NCI-H748 (cell line): ENCODE measurements at regions not wholly inside any gene's neighbourhood (a gene's known extent, or its start where the extent isn't known, plus 50 kb on each side); places are given as distances from the start of the nearest gene placed in this dataset.

ENCODE experiments used
- DNase-seq: peaks from one replicate; lab custom pipeline; 2025; ENCODE audit not compliant: unreplicated experiment; lab: John Stamatoyannopoulos, UW

DNA sequence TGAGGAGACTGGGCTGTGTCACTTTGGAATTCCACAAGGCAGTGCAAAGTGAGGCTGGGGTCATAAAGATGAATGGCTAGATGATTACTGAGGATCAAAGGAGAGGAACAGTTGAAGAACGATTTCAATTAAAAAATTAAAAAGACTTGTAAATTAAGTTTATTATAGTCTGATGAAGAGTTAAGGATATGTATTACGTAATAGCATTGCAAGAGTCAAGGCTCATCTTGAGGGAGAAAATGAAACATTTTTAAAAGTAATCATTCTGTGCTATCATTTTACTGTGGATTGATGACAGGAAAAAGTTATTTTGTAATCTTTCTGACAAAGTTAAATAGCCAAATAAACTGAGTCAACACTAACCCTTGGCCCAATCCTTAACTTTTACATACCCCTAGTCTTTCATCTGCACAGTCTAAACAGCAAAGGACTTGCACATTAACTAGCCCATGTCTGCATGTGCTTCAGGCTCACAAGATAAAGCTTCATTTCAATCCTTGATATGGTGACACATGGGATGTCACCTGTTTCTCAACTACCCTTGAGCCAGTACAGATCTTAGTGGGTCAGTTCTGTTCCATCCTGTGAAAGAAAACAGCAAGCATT is 465.5 kb upstream of the CTSO start:
- DNase-seq, result no peak

DNA sequence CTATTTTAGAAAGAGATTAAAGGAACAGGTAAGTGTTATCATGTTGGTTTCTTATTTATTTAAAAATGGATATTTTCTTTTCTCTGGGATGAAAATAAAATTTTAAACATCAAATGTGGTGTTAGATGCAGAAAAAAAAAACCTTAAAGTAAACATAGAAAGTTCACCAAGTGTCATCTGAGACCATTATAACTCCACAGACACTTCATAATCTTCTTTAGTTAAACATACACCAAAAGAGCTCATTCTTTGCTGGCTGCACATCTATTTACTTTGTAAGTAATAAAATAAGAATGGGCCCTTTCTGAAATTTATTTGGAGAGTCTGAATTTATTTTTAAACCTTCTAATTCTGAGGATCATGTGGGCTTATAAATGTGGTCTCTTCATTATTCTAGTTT is 460.7 kb upstream of the CTSO start:
- DNase-seq, result no peak

DNA sequence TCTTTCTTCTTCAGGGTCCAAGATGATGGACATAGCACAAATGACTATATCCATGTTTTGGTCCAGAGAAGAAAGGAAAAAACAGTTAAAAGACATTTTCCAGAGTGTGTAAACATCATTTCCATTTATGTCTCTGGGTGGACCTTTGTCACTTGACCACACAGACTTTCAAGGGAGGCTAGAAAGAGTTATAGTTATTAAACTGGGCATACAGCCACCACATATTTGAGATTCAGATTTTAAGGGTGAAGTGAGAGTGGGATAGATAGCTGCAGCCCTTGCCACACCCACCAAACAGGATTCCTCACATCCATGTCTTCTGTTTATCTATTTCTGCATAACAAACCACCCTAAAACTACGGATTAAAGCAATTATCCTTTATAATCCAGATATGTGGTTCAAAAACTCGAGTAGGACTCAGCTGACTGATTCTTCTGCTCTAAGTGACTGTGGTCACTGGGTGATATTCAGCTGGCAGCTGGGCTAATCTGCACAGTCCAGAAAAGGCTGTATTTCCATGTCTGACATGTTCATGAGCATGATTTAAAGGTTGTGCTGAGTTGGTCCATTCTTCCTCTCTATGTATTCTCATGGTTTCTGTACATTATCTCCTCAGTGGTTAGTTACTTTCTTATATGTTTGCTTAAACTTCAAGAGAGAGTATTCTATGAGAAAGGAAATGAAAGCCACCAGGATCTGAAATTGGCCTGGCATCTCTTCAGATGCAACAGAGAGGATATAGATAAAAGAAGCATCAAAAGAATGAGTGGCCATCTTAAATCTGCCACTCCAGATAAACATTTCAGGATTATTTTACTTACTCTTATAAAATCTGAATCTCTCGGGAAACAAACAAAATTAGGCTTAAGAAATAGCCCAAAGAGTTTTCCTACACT is 459.8 kb upstream of the CTSO start:
- DNase-seq, result no peak

DNA sequence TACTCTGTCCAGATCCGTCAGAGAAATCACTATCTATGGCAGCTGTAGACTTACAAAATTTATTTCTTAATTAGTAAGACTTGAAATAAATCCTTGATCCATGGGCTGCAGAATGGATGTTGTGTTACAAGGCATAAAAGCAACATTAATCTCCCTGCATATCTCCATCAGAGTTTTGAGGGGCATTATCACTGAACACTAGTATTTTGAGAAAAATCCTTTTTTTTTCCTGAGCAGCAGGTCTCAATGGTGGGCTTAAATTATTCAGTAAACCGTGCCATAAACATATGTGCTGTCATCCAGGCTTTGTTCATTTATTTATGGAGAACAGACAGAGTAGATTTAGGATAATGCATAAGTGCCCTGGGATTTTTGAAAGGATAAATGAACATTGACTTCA is 457.9 kb upstream of the CTSO start:
- DNase-seq, result no peak

DNA sequence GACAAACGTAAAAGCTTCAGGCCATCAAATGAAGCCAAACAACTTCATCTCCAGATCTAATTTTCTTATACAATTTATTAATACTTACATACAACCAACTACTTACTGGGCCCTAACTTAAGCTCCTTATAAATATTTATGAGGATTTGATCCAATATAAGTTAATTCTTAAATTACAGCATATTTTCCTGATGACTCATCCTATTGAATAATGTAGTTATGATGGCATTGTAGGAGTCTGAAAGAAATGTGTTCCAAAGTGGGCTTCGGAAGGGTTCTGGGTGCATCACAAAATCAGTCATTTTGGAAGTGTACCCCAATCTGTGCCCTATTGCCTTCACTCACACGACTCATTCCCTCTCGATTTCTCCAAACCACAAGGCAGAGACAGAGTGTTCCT is 455.1 kb upstream of the CTSO start:
- no peak for DNase-seq

DNA sequence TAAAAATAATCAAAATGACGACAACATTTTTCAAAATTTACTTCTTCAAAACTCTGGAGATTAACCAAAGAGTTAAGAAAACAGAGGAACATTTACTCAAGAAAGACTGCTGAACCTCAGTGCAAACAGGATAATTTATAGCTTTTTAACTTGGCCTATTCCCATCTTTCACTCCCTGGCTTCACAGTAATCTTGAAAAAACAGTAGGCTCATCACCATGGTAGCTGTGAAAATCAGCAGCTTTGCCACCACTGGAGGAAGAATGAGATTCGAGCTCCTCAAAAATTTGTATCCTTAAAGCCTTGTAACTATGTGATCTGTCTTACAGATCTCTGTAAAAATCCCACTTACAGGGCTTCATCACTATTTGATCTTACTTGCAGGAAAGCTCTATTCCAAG is 447.7 kb upstream of the CTSO start:
- no peak for DNase-seq

DNA sequence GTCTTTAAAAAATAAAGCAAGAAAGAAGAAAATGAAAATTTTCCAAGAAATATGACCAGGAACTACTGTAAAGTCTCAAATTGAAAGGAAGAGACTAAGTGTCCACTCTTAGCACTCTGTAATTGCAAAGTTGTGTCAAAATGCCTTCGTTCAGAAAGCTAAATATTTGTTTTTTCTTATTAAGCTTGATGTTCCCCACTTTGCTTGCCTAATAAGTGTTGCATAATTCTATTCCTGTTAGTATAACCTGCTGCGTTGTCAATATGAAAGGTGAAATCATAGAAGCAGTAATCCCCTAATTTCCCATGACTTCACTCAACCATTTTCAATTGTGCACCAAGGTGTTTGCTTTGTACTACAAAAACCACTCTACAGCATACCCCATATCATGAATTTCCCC is 442.9 kb upstream of the CTSO start:
- no peak for DNase-seq

DNA sequence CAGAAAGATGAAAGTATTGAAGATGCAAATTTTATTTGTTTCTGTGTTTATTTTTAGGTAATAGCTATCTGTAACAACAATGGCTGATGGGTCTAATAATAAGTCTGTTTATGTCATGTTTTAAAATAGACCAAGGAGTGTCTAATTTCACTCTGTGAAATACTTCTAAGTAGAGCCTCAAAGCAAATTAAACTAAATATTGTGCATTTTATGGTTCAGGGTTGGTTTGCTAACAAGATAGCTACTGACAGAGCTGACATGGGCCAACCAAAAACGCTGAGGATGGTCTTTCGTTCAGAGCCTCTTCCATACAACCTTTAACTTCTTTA is 437.6 kb upstream of the CTSO start:
- no peak for DNase-seq

DNA sequence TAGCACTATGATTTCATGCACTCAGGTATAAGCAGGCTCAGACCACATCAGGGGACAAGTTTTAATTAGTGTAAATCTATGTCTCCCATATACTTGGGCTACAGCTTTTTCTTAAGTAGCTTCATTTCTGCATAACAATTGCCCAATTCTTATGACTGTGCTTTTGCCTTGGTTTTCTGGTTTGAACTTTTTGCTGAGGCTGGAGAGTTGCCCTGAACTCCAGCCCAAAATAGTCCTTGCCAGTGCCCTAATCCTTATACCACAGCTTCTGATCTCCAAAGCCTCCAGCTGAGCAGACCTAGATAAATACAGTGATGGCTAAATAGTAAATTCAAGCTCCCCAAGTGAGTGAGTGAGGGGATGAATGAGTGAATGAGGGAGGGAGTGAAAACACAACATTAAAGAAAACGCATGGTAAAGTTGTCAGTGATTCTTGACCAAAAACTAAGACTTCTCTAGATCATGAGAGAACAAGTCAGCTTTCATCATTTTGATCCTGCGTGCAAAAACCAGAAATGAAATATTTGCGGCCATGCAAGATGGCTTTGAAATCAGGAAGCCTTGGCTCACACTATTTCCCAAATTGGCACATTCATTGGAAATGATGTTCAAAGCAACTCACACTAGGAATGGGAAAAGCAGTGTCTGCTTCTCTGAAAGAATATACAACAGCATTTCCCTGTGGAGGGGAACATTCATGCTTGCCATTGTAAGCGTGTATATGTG is 437.1 kb upstream of the CTSO start:
- no peak for DNase-seq

DNA sequence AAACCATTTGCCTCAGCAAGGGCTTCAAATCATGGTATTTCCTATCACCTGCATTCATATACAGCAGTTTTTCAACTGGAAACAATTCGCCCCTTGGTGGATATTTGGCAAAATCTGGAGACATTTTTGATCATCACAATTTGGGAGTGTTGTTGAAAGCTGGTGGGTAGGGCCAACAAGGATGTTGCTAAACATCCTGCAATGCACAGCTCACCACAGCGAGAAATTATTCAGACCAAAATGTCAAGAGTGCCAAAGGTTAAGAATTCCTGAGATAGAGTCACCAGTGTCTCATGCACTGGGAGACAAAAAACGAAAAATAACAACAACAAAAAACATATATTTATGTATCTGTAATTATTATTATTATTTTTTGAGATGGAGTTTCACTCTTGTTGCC is 435.2 kb upstream of the CTSO start:
- no peak for DNase-seq

DNA sequence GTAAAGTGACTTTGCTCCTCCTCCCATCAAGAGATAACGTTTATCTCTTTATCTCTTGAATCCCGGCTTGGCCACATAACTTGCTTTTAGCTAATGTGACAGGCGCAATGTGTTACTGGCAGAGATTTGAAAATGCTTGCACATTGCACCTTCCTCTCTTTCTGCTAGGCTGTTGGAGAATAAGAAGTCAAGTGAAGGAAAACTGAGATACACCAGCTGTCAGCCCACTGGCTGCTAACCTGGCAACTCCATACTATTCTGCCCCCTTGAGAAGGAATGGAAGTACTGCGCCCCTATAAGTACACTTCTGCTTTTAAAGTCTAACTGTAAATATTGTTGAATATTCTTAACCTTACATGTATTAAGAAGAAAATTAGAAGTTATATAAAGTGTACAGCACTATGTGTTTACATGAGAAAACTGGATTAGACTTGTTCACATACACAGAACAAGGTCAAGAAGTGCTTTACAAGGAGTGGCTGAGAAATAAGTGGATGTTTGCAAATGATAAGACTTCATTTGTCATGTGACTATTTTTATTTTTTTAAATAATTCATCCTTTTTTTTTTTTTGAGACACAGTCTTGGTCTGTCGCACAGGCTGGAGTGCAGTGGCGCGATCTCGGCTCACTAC is 424.5 kb upstream of the CTSO start:
- DNase-seq, result peak; percentile 58

DNA sequence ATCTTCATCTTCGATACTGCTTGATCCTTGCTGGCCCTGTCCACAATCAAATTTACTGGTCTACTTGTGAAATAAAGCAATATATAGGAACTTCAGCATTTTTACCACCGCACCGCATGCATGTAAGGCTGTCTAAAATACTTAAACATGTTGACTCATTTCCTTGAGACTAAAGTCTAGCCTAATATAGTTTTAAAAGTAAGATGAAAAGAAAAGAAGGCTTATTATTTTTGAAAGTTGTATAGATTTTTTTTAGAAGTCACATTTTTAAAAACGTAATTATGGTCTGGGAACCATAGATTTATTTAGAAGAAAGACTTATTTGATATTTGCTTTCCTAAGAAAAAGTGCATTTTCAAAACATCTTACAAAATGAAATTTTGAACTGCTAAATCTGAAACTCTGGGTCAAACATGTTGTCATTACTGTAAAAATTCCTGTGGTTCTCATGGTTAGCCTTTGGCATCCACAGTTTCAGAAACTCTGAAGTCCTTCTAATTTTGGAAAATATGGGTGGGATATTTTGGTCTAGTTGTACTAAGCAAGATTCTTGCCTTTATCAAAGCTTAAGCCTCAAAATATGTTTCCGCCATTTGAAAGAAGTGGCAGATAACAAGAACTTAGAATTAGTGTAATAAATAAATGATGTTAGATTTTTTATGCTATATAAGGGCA is 423.5 kb upstream of the CTSO start:
- DNase-seq, result no peak

DNA sequence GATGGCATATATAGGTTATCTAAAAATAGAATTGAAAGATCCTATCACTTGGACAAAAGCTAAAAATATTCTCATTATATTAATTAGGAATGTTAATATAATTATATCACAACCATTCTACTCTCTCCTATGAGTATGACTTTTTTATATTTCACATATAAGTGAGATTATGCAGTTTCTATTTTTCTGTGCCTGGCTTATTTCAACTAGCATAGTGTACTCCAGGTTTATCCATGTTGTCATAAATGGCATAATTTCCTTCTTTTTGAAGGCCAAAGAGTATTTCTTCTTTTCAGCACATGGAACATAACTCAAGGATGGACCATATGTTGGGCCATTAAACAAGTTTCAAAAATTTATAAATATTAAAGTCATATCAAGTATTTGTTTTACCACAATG is 421.2 kb upstream of the CTSO start:
- DNase-seq, result no peak

DNA sequence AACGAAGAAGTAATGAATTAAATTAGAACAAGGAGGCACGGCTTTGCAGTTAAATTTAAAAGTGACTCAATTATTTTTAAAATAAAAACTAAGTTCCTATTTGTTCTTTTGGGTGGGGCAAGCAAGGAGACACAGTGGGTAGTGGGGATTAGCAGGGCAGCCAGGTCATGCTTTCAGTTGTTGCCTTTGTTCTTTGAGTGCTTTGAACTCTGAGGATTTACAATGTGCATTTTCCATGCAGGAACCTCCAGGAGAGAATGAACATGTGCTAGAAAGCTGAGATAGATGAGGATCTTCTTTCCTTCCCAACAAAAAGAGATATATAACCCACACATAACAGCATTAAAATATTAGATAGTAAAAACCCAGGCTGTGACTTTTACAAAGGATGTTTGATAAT is 420.4 kb upstream of the CTSO start:
- peak; percentile 78 for DNase-seq

DNA sequence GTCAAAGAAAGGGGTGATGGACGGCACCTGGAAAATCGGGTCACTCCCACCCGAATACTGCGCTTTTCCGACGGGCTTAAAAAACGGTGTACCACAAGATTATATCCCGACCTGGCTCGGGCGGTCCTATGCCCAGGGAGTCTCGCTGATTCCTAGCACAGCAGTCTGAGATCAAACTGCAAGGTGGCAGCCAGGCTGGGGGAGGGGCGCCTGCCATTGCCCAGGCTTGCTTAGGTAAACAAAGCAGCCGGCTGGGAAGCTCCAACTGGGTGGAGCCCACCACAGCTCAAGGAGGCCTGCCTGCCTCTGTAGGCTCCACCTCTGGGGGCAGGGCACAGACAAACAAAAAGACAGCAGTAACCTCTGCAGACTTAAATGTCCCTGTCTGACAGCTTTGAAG is 413.8 kb upstream of the CTSO start:
- peak; percentile 86 for DNase-seq

DNA sequence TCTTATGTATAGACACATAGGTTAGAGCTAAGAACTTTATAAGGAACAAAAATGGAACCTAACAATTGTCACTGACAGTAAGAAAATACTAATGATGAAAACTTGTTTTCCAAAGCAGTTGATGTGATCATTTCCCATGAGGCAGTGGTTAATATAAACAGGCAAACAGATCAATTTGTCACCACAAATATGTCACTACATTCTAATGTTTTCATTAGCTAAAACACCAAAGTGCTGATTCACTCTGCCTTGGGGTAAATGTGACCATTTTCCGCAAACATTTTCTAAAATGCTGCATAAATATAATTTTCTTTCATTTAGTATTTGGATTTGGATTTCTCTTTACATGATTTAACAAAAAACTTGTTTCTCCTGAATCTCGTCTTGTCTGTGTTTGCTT is 408.9 kb upstream of the CTSO start:
- DNase-seq, result no peak

DNA sequence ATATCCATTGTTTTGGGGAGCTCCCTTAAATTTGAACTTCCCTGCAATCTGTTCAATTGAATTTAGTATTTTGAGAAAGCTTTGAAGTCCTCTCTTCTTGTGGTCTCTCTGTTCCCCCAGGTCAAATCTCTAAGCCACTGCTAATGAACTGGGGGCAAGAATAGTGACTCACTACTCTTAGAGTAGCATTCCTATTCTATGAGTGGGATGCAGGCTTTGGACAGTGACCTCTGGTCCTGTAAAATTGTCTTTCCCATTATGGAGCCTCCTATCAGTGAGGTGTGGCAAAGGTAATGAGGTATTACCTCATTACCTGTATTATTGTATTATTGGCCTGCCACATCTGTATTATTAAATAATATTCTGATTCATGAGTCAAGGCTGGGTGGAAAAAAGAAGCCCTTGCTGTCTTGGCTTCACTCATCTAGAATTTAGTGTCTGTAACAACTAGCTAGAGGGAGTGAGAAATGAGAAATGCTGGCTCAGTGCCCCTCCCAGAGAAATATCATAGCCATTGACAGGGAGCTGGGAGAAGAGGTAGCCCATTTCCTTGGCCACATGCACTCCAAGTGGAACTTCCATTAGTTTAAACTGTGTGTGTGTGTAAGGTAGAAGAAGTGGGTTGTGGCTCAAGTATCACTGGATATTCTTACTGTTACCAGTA is 393.9 kb upstream of the CTSO start:
- DNase-seq, result no peak

DNA sequence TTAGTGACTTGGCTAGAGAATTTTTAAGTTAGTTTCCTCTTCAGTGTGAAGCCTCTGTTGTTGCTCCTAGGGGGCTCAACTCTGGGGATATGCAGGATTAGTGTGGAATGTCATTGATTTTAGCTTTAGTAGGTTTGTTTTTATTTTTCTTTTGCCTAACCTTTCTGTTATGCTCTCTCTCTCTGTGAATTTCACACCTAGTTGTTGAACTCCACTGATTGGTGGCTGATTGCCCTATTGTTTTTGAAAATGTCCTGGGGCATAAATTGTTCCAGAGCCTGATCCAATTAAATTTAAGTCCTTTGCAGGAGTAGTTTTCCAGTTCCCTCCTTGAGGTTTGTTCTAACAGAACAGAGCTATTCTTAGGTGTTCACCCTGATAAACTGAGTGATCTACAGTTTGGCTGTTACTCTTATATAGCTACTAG is 393.3 kb upstream of the CTSO start:
- no peak for DNase-seq

DNA sequence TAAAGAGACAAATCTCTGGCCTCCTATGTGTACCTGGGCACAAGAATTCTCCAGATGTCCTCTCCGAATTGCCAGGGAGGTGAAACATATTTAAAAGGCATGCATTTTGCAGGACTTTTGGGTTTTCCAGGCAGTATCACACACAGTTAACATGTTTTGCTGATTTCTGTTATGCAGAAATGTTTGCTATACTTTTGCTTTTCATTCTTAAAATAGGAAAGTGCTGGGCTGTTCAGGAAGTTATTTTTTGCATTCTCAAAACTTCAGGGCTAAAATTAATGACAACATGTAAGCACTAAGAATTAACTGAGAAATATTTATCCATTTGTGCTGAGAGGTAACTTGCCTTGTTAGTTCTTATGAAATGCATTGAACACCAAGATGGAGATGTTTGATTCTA is 390.7 kb upstream of the CTSO start:
- no peak for DNase-seq

DNA sequence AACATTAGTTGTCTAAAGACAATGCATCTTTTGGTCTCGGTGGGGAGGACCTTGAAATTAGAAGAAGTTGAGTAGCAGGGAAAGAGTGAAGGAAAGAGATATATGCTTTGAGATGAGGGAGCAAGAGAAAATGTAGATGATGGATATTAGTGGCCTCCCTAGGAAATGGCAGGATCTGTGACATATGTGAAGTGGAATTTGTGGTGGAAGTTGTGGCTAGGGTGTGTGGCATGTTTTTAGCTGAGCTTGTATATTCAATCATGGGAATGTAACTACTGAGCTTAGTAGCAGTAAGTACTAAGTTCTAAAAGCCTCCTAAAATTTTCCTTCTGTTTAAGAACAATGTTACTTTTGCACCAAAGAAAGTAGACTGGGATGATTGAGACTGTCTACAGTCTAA is 382.8 kb upstream of the CTSO start:
- DNase-seq, result no peak

DNA sequence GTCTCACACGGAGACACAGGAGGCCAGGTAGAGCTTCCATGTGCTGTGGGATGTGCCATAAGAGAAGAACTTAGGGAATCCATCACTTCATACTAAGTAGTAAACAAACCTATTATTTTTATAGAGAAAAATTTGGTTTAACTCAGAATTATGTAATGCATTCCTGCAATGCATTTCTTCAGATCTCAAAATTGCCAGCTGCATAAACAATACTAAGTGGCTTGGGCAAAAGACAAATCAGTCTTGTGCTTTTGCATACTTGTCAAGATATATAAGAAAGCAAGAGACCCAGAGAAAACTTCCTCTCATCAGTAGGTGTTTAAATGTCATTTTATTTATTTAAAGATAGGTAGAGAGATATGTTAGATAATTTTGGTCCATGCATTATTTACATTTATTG is 382.1 kb upstream of the CTSO start:
- DNase-seq, result no peak
